Stimulated activated CD8-positive, alpha-beta memory T cell treated with anti-CD3 and anti-CD28 coated beads, Interleukin-2, amount 100 ng/mL, for 1 hour (primary cell): ENCODE measurements at regions not wholly inside any gene's neighbourhood (a gene's known extent, or its start where the extent isn't known, plus 50 kb on each side); places are given as distances from the start of the nearest gene placed in this dataset.
A peak's percentile ranks its signal among the peaks of the same experiment; 100 is the strongest.

ENCODE experiments used
- DNase-seq, 2 donors: peaks; one replicate each; pipeline ENCODE4 v3.0.0-alpha.2; 2020; ENCODE audit warnings: low read depth in 2 of 2

GRCh38 chr14:22159099-22159498, 429.9 kb downstream of the DAD1 start:
- no peak for DNase-seq

GRCh38 chr14:22158560-22158959, 430.5 kb downstream of the DAD1 start:
- DNase-seq: no peak

GRCh38 chr14:22155571-22155970, 433.5 kb downstream of the DAD1 start:
- DNase-seq: no peak

GRCh38 chr14:22152903-22153302, 436.1 kb downstream of the DAD1 start:
- DNase-seq: no peak

GRCh38 chr14:22152161-22152870, 436.7 kb downstream of the DAD1 start:
- no peak for DNase-seq

GRCh38 chr14:22151121-22151520, 437.9 kb downstream of the DAD1 start:
- DNase-seq: no peak

- DNase-seq: no peak
These were observed 440.0 kb downstream of the DAD1 start for GRCh38 chr14:22149058-22149457.

GRCh38 chr14:22147716-22148115, 441.3 kb downstream of the DAD1 start:
- DNase-seq: no peak

- DNase-seq: no peak
These were observed 445.7 kb downstream of the DAD1 start for GRCh38 chr14:22143363-22143762.

GRCh38 chr14:22140633-22141032, 448.4 kb downstream of the DAD1 start:
- no peak for DNase-seq

GRCh38 chr14:22131749-22132476, 457.1 kb downstream of the DAD1 start:
- no peak for DNase-seq

GRCh38 chr14:22124073-22124613, 450.5 kb upstream of the OR4E1 start:
- no peak for DNase-seq

GRCh38 chr14:22122829-22123560, 449.4 kb upstream of the OR4E1 start:
- no peak for DNase-seq

- no peak for DNase-seq
These were observed 448.7 kb upstream of the OR4E1 start for GRCh38 chr14:22122227-22122818.

- DNase-seq: no peak
These were observed 445.4 kb upstream of the OR4E1 start for GRCh38 chr14:22118899-22119477.

GRCh38 chr14:22113401-22113800, 439.8 kb upstream of the OR4E1 start:
- no peak for DNase-seq

- DNase-seq: peak in 1 of 2 donors; percentile 9
These were observed 438.4 kb upstream of the OR4E1 start for GRCh38 chr14:22112004-22112403.

GRCh38 chr14:22107753-22108152, 434.1 kb upstream of the OR4E1 start:
- no peak for DNase-seq

GRCh38 chr14:22106700-22107697, 433.4 kb upstream of the OR4E1 start:
- no peak for DNase-seq

- no peak for DNase-seq
These were observed 432.0 kb upstream of the OR4E1 start for GRCh38 chr14:22105624-22106006.
